ENCODE measurements at regions not wholly inside any gene's neighbourhood (a gene's known extent, or its start where the extent isn't known, plus 50 kb on each side); places are given as distances from the start of the nearest gene placed in this dataset.

DNA sequence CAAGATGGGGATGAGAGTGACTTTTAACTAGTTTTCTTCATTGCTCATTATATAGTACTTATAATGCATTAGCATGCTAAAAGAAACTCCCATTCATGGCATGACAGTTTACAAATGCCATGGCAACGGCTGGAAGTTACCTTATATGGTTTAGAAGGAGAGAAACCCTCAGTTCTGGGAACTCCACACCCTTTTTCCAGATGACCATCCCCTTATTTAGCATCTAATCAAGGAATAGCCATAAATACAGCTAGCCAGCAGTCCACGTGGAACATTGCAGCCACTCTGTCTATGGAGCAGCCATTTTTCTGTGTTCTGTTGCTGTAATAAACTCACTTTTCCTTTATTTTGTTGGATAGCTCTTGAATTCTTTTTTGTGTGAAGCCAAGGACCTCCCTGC is 1137.8 kb downstream of the CDH18 start:
- TF ChIP-seq CTCF (IDR thresholded peaks at IDR 0.05) (no peak), POLR2A (IDR thresholded peaks at IDR 0.05) (no peak)

Measured in adrenal gland (tissue), 5 donors.